Left lung (tissue), 4 donors: ENCODE measurements at regions not wholly inside any gene's neighbourhood (a gene's known extent, or its start where the extent isn't known, plus 50 kb on each side); places are given as distances from the start of the nearest gene placed in this dataset.

Experiments used
- ATAC-seq: fragments of 200-7000 bp; cut with Tn5 transposase; one replicate; pipeline ENCODE4 v1.9.1; 2020; ENCODE audit warnings: moderate library complexity
- DNase-seq, 4 donors: peaks; one replicate each; pipeline ENCODE4 v3.0.0-alpha.2; 2013 to 2020
- H3K27ac ChIP-seq, 2 donors: fragments of 200-600 bp; sonication (generic) in 1 of 2; one replicate each; pipeline versions ENCODE4 v1.5.0 to v1.8.0; 2020 to 2021
- H3K27me3 ChIP-seq, 2 donors: fragments of 200-600 bp; sonication (generic) in 1 of 2; one replicate each; pipeline versions ENCODE4 v1.5.0 to v1.8.0; 2020 to 2021
- H3K36me3 ChIP-seq, 2 donors: fragments of 200-600 bp; sonication (generic) in 1 of 2; one replicate each; pipeline versions ENCODE4 v1.5.0 to v1.8.0; 2020 to 2021
- H3K4me1 ChIP-seq, 2 donors: fragments of 200-600 bp; one replicate each; pipeline ENCODE4 v1.8.0; 2021
- H3K4me3 ChIP-seq, 2 donors: fragments of 200-600 bp; sonication (generic) in 1 of 2; one replicate each; pipeline versions ENCODE4 v1.5.0 to v1.8.0; 2020 to 2021; ENCODE audit warnings: mild to moderate bottlenecking in 1 of 2
- H3K9me3 ChIP-seq, 2 donors: fragments of 200-600 bp; sonication (generic) in 1 of 2; one replicate each; pipeline versions ENCODE4 v1.5.0 to v1.8.0; 2020 to 2021
- CTCF ChIP-seq, 2 donors: fragments of 200-600 bp; sonication (generic) in 1 of 2; IDR thresholded peaks; one replicate each; pipeline versions ENCODE4 v1.5.0 to v1.8.0; 2021; ENCODE audit warnings: antibody characterized with exemption in 2 of 2
- intact Hi-C, 2 donors: fragments of 100-400 bp; cut with DNase I; formaldehyde crosslinking; loops; one replicate each; pipeline versions ENCODE4 v1.11.2 to v1.14.2; 2022
- donor health status: DM: no; HTN: yes; CAD: no.
- donor health status: DM: no; HTN: no; CAD: no.

- H3K4me3 ChIP-seq = no peak overlapping the region
- H3K27me3 ChIP-seq = no peaks in the 10 kb centered on the region
- no peaks in the 10 kb centered on the region for H3K4me1 ChIP-seq
- H3K36me3 ChIP-seq = no peaks in the 10 kb centered on the region
- intact Hi-C loops = no loop called here
- no peaks in the 10 kb centered on the region for H3K9me3 ChIP-seq
- DNase-seq (no peak), ATAC-seq (no peak)
- no peak for TF ChIP-seq CTCF (IDR thresholded peaks at IDR 0.05)
- no peak overlapping the region for H3K27ac ChIP-seq
These were observed 771.2 kb upstream of the LINC00305 start for GRCh38 chr18:64919971-64920570.

GRCh38 chr18:64918851-64919250 is 770.0 kb upstream of the LINC00305 start:
- Histone ChIP-seq H3K4me1 (no peaks in the 10 kb centered on the region), H3K4me3 (no peak overlapping the region), H3K9me3 (no peaks in the 10 kb centered on the region), H3K27me3 (no peaks in the 10 kb centered on the region), H3K27ac (no peak overlapping the region), H3K36me3 (no peaks in the 10 kb centered on the region)
- no peak for DNase-seq
- no peak for ATAC-seq
- intact Hi-C loops = no loop called here
- no peak for TF ChIP-seq CTCF (IDR thresholded peaks at IDR 0.05)

DNA sequence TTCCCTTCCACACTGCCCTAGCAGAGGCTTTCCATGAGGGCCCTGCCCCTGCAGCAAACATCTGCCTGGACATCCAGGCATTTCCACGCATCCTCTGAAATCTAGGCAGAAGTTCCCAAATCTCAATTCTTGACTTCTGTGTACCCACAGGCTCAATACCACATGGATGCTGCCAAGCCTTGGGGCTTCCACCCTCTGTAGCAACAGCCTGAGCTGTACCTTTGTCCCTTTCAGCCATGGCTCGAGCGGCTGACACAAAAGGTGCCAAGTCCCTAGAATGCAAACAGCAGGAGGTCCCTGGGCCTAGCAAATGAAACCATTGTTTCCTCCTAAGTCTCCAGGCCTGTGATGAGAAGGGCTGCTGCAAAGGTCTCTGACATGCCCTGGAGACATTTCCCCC is 744.5 kb upstream of the LINC00305 start:
- Histone ChIP-seq H3K27me3 (no peaks in the 10 kb centered on the region), H3K4me1 (no peaks in the 10 kb centered on the region), H3K36me3 (no peaks in the 10 kb centered on the region), H3K4me3 (no peak overlapping the region), H3K9me3 (peaks cover 0 to 30% of the 10 kb centered on the region in 2 donors), H3K27ac (no peak overlapping the region)
- DNase-seq (no peak), ATAC-seq (no peak)
- TF ChIP-seq CTCF (IDR thresholded peaks at IDR 0.05) = no peak
- intact Hi-C loops = no loop called here

DNA sequence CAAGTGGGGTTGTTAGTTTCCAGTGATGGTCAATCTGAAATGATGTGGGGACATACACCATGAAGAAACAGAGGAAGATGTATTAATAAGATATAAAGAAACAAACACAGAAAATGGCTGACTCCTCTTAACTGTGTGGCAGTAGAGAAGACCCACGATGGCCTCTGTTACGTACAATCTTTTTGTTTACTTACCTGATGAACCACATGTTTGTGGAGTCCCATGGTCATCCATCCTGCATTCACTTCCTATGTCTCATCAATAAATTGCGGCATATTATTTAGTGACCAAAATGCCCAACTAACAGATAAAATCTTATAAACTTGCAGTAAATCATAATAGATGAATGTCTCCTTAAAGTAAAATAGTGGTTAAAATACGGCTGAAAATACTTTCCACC is 740.1 kb upstream of the LINC00305 start:
- Histone ChIP-seq H3K27me3 (no peaks in the 10 kb centered on the region), H3K9me3 (peaks cover 0 to 18% of the 10 kb centered on the region in 2 donors), H3K4me1 (no peaks in the 10 kb centered on the region), H3K4me3 (no peak overlapping the region), H3K27ac (no peak overlapping the region), H3K36me3 (no peaks in the 10 kb centered on the region)
- no peak for ATAC-seq
- no peak for TF ChIP-seq CTCF (IDR thresholded peaks at IDR 0.05)
- no peak for DNase-seq
- intact Hi-C loops = no loop called here

- ATAC-seq = no peak
- no peak overlapping the region for H3K27ac ChIP-seq
- intact Hi-C loops = no loop called here
- TF ChIP-seq CTCF (IDR thresholded peaks at IDR 0.05) = no peak
- H3K9me3 ChIP-seq = peaks cover 0 to 2% of the 10 kb centered on the region in 2 donors
- no peaks in the 10 kb centered on the region for H3K4me1 ChIP-seq
- no peaks in the 10 kb centered on the region for H3K36me3 ChIP-seq
- H3K4me3 ChIP-seq = no peak overlapping the region
- no peak for DNase-seq
- H3K27me3 ChIP-seq = no peaks in the 10 kb centered on the region
These were observed 738.1 kb upstream of the LINC00305 start for GRCh38 chr18:64886995-64887394.
